ENCODE measurements at regions not wholly inside any gene's neighbourhood (a gene's known extent, or its start where the extent isn't known, plus 50 kb on each side); places are given as distances from the start of the nearest gene placed in this dataset.
A peak's percentile ranks its signal among the peaks of the same experiment; 100 is the strongest.

GRCh38 chr5:33161421-33161820 lies 279.3 kb upstream of the TARS1 start:
- no peak for DNase-seq

GRCh38 chr5:33162057-33162456 lies 278.7 kb upstream of the TARS1 start:
- DNase-seq: no peak

- no peak for DNase-seq
Measured at GRCh38 chr5:33166522-33166921, 274.2 kb upstream of the TARS1 start.

- no peak for DNase-seq
Measured at GRCh38 chr5:33166948-33167347, 273.8 kb upstream of the TARS1 start.

- no peak for DNase-seq
Measured at GRCh38 chr5:33167541-33167940, 273.2 kb upstream of the TARS1 start.

GRCh38 chr5:33170411-33170810 lies 270.4 kb upstream of the TARS1 start:
- no peak for DNase-seq

GRCh38 chr5:33174383-33174782 lies 266.4 kb upstream of the TARS1 start:
- DNase-seq: no peak

- no peak for DNase-seq
Measured at GRCh38 chr5:33179301-33179700, 261.5 kb upstream of the TARS1 start.

GRCh38 chr5:33180900-33181299 lies 259.9 kb upstream of the TARS1 start:
- peak; percentile 38 for DNase-seq

GRCh38 chr5:33182986-33183385 lies 257.8 kb upstream of the TARS1 start:
- DNase-seq: peak; percentile 10

- DNase-seq: peak; percentile 87
Measured at GRCh38 chr5:33184367-33184766, 256.4 kb upstream of the TARS1 start.

- no peak for DNase-seq
Measured at GRCh38 chr5:33188089-33188488, 252.7 kb upstream of the TARS1 start.

GRCh38 chr5:33194914-33195313 lies 245.9 kb upstream of the TARS1 start:
- DNase-seq: no peak

GRCh38 chr5:33195431-33196165 lies 245.2 kb upstream of the TARS1 start:
- DNase-seq: no peak

GRCh38 chr5:33198836-33199235 lies 241.9 kb upstream of the TARS1 start:
- DNase-seq: no peak

- peak; percentile 30 for DNase-seq
Measured at GRCh38 chr5:33203931-33204330, 236.8 kb upstream of the TARS1 start.

GRCh38 chr5:33205079-33205478 lies 235.7 kb upstream of the TARS1 start:
- DNase-seq: no peak

- DNase-seq: no peak
Measured at GRCh38 chr5:33205727-33206410, 234.9 kb upstream of the TARS1 start.

- DNase-seq: no peak
Measured at GRCh38 chr5:33206962-33207506, 233.7 kb upstream of the TARS1 start.

GRCh38 chr5:33209252-33209651 lies 231.5 kb upstream of the TARS1 start:
- DNase-seq: no peak

GRCh38 chr5:33210221-33210620 lies 230.5 kb upstream of the TARS1 start:
- DNase-seq: peak; percentile 59

GRCh38 chr5:33210978-33211377 lies 229.8 kb upstream of the TARS1 start:
- no peak for DNase-seq

GRCh38 chr5:33212439-33212838 lies 228.3 kb upstream of the TARS1 start:
- DNase-seq: no peak

GRCh38 chr5:33212900-33213299 lies 227.9 kb upstream of the TARS1 start:
- peak; percentile 75 for DNase-seq

Data from hematopoietic multipotent progenitor cell treated with erythropoietin and hydrocortisone succinate and interleukin-3 and kit ligand, for 8 days (in vitro differentiated cells).